H9 (cell line): ENCODE measurements at regions not wholly inside any gene's neighbourhood (a gene's known extent, or its start where the extent isn't known, plus 50 kb on each side); places are given as distances from the start of the nearest gene placed in this dataset.
A peak's percentile ranks its signal among the peaks of the same experiment; 100 is the strongest.

Source experiments
- DNase-seq: peaks from one replicate; pipeline ENCODE4 v3.0.0-alpha.2; 2017
- H2AFZ ChIP-seq: one replicate; pipeline ENCODE4 v1.6.1; 2013; ENCODE audit warnings: mild to moderate bottlenecking, low read length, control low read depth, moderate library complexity
- H2AK5ac ChIP-seq: 2 replicates; pipeline ENCODE4 v1.6.1; 2013; ENCODE audit warnings: low read length, control low read depth, mixed read lengths; ENCODE audit not compliant: insufficient read length
- H2BK120ac ChIP-seq: one replicate; pipeline ENCODE4 v1.6.1; 2013; ENCODE audit warnings: low read depth, mild to moderate bottlenecking, low read length, control low read depth, inconsistent platforms; ENCODE audit not compliant: poor library complexity, severe bottlenecking
- H2BK12ac ChIP-seq: 2 replicates; pipeline ENCODE4 v1.6.1; 2013; ENCODE audit warnings: low read length, control low read depth, mixed read lengths, low read depth; ENCODE audit not compliant: insufficient read length
- H2BK15ac ChIP-seq: 2 replicates; pipeline ENCODE4 v1.6.1; 2013; ENCODE audit warnings: low read depth, low read length, control low read depth
- H2BK20ac ChIP-seq: one replicate; pipeline ENCODE4 v1.6.1; 2013; ENCODE audit warnings: low read depth, mild to moderate bottlenecking, low read length, control low read depth, inconsistent platforms; ENCODE audit not compliant: poor library complexity, severe bottlenecking
- H2BK5ac ChIP-seq: 2 replicates; pipeline ENCODE4 v1.6.1; 2013; ENCODE audit warnings: low read length, control low read depth, mixed read lengths; ENCODE audit not compliant: insufficient read length
- H3K14ac ChIP-seq: 2 replicates; pipeline ENCODE4 v1.6.1; 2013; ENCODE audit warnings: low read length, control low read depth; ENCODE audit not compliant: insufficient read depth
- H3K18ac ChIP-seq: 2 replicates; pipeline ENCODE4 v1.6.1; 2013; ENCODE audit warnings: low read depth, mild to moderate bottlenecking, mixed read lengths, low read length, control low read depth; ENCODE audit not compliant: insufficient read length
- H3K23ac ChIP-seq: 2 replicates; pipeline ENCODE4 v1.6.1; 2013; ENCODE audit warnings: low read length, control low read depth, mixed read lengths, low read depth; ENCODE audit not compliant: insufficient read length
- H3K23me2 ChIP-seq: 2 replicates; pipeline ENCODE4 v1.6.1; 2013; ENCODE audit warnings: low read depth, mild to moderate bottlenecking, mixed read lengths, low read length, control low read depth; ENCODE audit not compliant: insufficient read length, poor library complexity, severe bottlenecking
- H3K27ac ChIP-seq: 2 replicates; pipeline ENCODE4 v1.5.1; 2013; ENCODE audit warnings: low read length, control low read depth, mixed read lengths, low read depth; ENCODE audit not compliant: insufficient read length
- H3K27me3 ChIP-seq: 2 replicates; pipeline ENCODE4 v1.6.1; 2013; ENCODE audit warnings: low read length, control low read depth, inconsistent platforms; ENCODE audit not compliant: insufficient read depth
- H3K4ac ChIP-seq: 2 replicates; pipeline ENCODE4 v1.6.1; 2013; ENCODE audit warnings: low read depth, mild to moderate bottlenecking, control low read depth, inconsistent platforms, low read length, moderate library complexity
- H3K4me1 ChIP-seq: 2 replicates; pipeline ENCODE4 v1.6.1; 2013; ENCODE audit warnings: low read length, control low read depth, inconsistent platforms; ENCODE audit not compliant: insufficient read depth
- H3K4me2 ChIP-seq: 2 replicates; pipeline ENCODE4 v1.6.1; 2013; ENCODE audit warnings: low read length, control low read depth, mixed read lengths; ENCODE audit not compliant: insufficient read length, insufficient read depth
- H3K56ac ChIP-seq: 2 replicates; pipeline ENCODE4 v1.6.1; 2013; ENCODE audit warnings: low read depth, mild to moderate bottlenecking, mixed read lengths, low read length, control low read depth; ENCODE audit not compliant: insufficient read length
- H3K79me1 ChIP-seq: 2 replicates; pipeline ENCODE4 v1.6.1; 2013; ENCODE audit warnings: low read depth, mild to moderate bottlenecking, moderate library complexity, low read length, control low read depth, inconsistent platforms; ENCODE audit not compliant: insufficient read depth, poor library complexity, severe bottlenecking
- H3K79me2 ChIP-seq: 2 replicates; pipeline ENCODE4 v1.6.1; 2013; ENCODE audit warnings: low read length, control low read depth, inconsistent platforms; ENCODE audit not compliant: insufficient read depth
- H3K9ac ChIP-seq: 2 replicates; pipeline ENCODE4 v1.6.1; 2013; ENCODE audit warnings: low read length, control low read depth, mixed read lengths; ENCODE audit not compliant: insufficient read length; ENCODE audit errors: extremely low read depth
- H3K9me3 ChIP-seq: one replicate; pipeline ENCODE4 v1.6.1; 2013; ENCODE audit warnings: low read depth, low read length, inconsistent platforms; ENCODE audit not compliant: control insufficient read depth
- H3T11ph ChIP-seq: one replicate; pipeline ENCODE4 v1.6.1; 2013; ENCODE audit warnings: mild to moderate bottlenecking, low read length, control low read depth, inconsistent platforms
- H4K20me1 ChIP-seq: one replicate; pipeline ENCODE4 v1.6.1; 2013; ENCODE audit not compliant: control insufficient read depth, insufficient read length, insufficient read depth
- H4K5ac ChIP-seq: 2 replicates; pipeline ENCODE4 v1.6.1; 2013; ENCODE audit warnings: low read depth, mild to moderate bottlenecking, mixed read lengths, low read length, control low read depth; ENCODE audit not compliant: insufficient read length
- H4K8ac ChIP-seq: replicated peaks from 2 replicates; pipeline ENCODE4 v1.6.1; 2013; ENCODE audit warnings: low read length, control low read depth, mixed read lengths, low read depth; ENCODE audit not compliant: insufficient read length
- H4K91ac ChIP-seq: 2 replicates; pipeline ENCODE4 v1.6.1; 2013; ENCODE audit warnings: low read depth, mild to moderate bottlenecking, moderate library complexity, mixed read lengths, low read length, control low read depth; ENCODE audit not compliant: insufficient read length
- H3K27ac Mint-ChIP-seq, 3 experiments: 2 replicates in 2 of 3; 3 replicates in 1 of 3; pipeline ENCODE4 v1.8.0; 2020 to 2021; ENCODE audit warnings: mixed read lengths in 3 of 3, mild to moderate bottlenecking in 1 of 3, moderate library complexity in 1 of 3
- H3K27me3 Mint-ChIP-seq: 2 replicates; pipeline ENCODE4 v1.8.0; 2021; ENCODE audit warnings: low read depth, mild to moderate bottlenecking, moderate library complexity, mixed read lengths
- H3K36me3 Mint-ChIP-seq, 3 experiments: 2 replicates in 2 of 3; 3 replicates in 1 of 3; pipeline ENCODE4 v1.8.0; 2020 to 2021; ENCODE audit warnings: low read depth in 3 of 3, mixed read lengths in 3 of 3; ENCODE audit not compliant: insufficient read depth in 1 of 3
- H3K4me1 Mint-ChIP-seq, 2 experiments: 2 replicates each; pipeline ENCODE4 v1.8.0; 2020; ENCODE audit warnings: mixed read lengths in 2 of 2
- H3K4me3 Mint-ChIP-seq, 2 experiments: 2 replicates in 1 of 2; 3 replicates in 1 of 2; pipeline ENCODE4 v1.8.0; 2020 to 2021; ENCODE audit warnings: mild to moderate bottlenecking in 2 of 2, mixed read lengths in 2 of 2, moderate library complexity in 1 of 2
- H3K9me3 Mint-ChIP-seq, 2 experiments: 2 replicates in 1 of 2; 3 replicates in 1 of 2; pipeline ENCODE4 v1.8.0; 2020; ENCODE audit warnings: mild to moderate bottlenecking in 2 of 2, mixed read lengths in 2 of 2, moderate library complexity in 1 of 2
- CTCF ChIP-seq: fragments of 200-600 bp; sonication (generic); conservative IDR thresholded peaks from 3 replicates; pipeline ENCODE4 v1.8.0; 2021; ENCODE audit warnings: antibody characterized with exemption, mild to moderate bottlenecking
- WGBS: extraction: QIAGEN DNeasy Blood & Tissue Kit; methylation state at CpG from one replicate; pipeline ENCODE4 v1.1.7; 2013; ENCODE audit warnings: missing lambda C conversion rate, low lambda C conversion rate, mixed read lengths; ENCODE audit not compliant: insufficient read length; ENCODE audit errors: extremely low coverage; 5-methylcytosine and 5-hydroxymethylcytosine counted together

GRCh38 chr5:33299621-33300208, 141.1 kb upstream of the TARS1 start:
- no peak overlapping the region for H3K9ac ChIP-seq
- no peak overlapping the region for H2AFZ ChIP-seq
- Mint-ChIP-seq H3K4me3 (no peak overlapping the region), H3K27me3 (no peaks in the 10 kb centered on the region), H3K9me3 (no peaks in the 10 kb centered on the region), H3K4me1 (peaks cover 14 to 22% of the 10 kb centered on the region in 2 experiments), H3K27ac (0 out of 7 replicates have a peak overlapping the region, but pooled peaks of 1 of the 3 experiments have one; percentile 40), H3K36me3 (no peaks in the 10 kb centered on the region)
- no peak overlapping the region for H3K4ac ChIP-seq
- no peak overlapping the region for H2BK15ac ChIP-seq
- H3K18ac ChIP-seq: no peak overlapping the region
- H3K4me2 ChIP-seq: no peak overlapping the region
- WGBS: no CpG with 5 or more reads among the region's 5 CpGs
- no peak overlapping the region for H2BK5ac ChIP-seq
- H2BK20ac ChIP-seq: no peak overlapping the region
- H3K23ac ChIP-seq: no peak overlapping the region
- H2BK120ac ChIP-seq: no peak overlapping the region
- H4K8ac ChIP-seq: no peak overlapping the region
- no peaks in the 10 kb centered on the region for H3K27me3 ChIP-seq
- H3K79me1 ChIP-seq: no peaks in the 10 kb centered on the region
- no peaks in the 10 kb centered on the region for H3K4me1 ChIP-seq
- no peak overlapping the region for H3K56ac ChIP-seq
- H4K5ac ChIP-seq: no peak overlapping the region
- no peak overlapping the region for H3K27ac ChIP-seq
- no peak for DNase-seq
- no peak overlapping the region for H3K14ac ChIP-seq
- peak; percentile 53 for TF ChIP-seq CTCF
- no peak overlapping the region for H2BK12ac ChIP-seq
- no peaks in the 10 kb centered on the region for H4K20me1 ChIP-seq
- H3K23me2 ChIP-seq: no peaks in the 10 kb centered on the region
- no peaks in the 10 kb centered on the region for H3K9me3 ChIP-seq
- H3K79me2 ChIP-seq: no peaks in the 10 kb centered on the region
- H4K91ac ChIP-seq: no peak overlapping the region
- H2AK5ac ChIP-seq: no peak overlapping the region
- H3T11ph ChIP-seq: no peak overlapping the region
